ENCODE measurements at regions not wholly inside any gene's neighbourhood (a gene's known extent, or its start where the extent isn't known, plus 50 kb on each side); places are given as distances from the start of the nearest gene placed in this dataset.
A peak's percentile ranks its signal among the peaks of the same experiment; 100 is the strongest.

GRCh38 chr20:24808616-24809015 lies 140.5 kb upstream of the CST7 start:
- H3K9me3 ChIP-seq (ENCODE audit: control insufficient read depth, insufficient read depth, low read depth, low read length): no peaks in the 10 kb centered on the region
- no peaks in the 10 kb centered on the region for H3K4me1 ChIP-seq (ENCODE audit: control insufficient read depth, insufficient read depth, low read length)
- H3K4me3 ChIP-seq (ENCODE audit: low read depth, low read length): no peak overlapping the region
- ChIA-PET CTCF (interaction anchor here (0.5 kb wide), 1 partner anchor 467 kb away, joined by 5 read pairs; no protein-coding TSS in a partner anchor), POLR2A (no interaction called here)
- H3K27ac ChIP-seq (ENCODE audit: extremely low read depth, low read depth, low read length): no peak overlapping the region
- H3K36me3 ChIP-seq (ENCODE audit: control insufficient read depth in 2 of 2, insufficient read depth in 1 of 2, low read length in 2 of 2): no peaks in the 10 kb centered on the region
- TF ChIP-seq, protein P1, sequence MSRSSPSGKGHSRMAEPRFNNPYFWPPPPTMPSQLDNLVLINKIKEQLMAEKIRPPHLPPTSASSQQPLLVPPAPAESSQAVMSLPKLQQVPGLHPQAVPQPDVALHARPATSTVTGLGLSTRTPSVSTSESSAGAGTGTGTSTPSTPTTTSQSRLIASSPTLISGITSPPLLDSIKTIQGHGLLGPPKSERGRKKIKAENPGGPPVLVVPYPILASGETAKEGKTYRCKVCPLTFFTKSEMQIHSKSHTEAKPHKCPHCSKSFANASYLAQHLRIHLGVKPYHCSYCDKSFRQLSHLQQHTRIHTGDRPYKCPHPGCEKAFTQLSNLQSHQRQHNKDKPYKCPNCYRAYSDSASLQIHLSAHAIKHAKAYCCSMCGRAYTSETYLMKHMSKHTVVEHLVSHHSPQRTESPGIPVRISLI (tag by site-specific recombination; IDR thresholded peaks at IDR 0.05): no peak
- TF ChIP-seq TSHZ1 (tag by site-specific recombination; IDR thresholded peaks at IDR 0.05; ENCODE audit: borderline replicate concordance): no peak
- no peak for TF ChIP-seq GLIS2 (tag by site-specific recombination; IDR thresholded peaks at IDR 0.05)
- TF ChIP-seq, protein P2, sequence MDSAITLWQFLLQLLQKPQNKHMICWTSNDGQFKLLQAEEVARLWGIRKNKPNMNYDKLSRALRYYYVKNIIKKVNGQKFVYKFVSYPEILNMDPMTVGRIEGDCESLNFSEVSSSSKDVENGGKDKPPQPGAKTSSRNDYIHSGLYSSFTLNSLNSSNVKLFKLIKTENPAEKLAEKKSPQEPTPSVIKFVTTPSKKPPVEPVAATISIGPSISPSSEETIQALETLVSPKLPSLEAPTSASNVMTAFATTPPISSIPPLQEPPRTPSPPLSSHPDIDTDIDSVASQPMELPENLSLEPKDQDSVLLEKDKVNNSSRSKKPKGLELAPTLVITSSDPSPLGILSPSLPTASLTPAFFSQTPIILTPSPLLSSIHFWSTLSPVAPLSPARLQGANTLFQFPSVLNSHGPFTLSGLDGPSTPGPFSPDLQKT (IDR thresholded peaks at IDR 0.05; ENCODE audit: borderline replicate concordance, low read depth, low read length): no peak
- no peak for TF ChIP-seq ZFP69B (tag by site-specific recombination; IDR thresholded peaks at IDR 0.05)
- TF ChIP-seq ZNF558 (tag by site-specific recombination; IDR thresholded peaks at IDR 0.05): no peak
- TF ChIP-seq, protein P3, sequence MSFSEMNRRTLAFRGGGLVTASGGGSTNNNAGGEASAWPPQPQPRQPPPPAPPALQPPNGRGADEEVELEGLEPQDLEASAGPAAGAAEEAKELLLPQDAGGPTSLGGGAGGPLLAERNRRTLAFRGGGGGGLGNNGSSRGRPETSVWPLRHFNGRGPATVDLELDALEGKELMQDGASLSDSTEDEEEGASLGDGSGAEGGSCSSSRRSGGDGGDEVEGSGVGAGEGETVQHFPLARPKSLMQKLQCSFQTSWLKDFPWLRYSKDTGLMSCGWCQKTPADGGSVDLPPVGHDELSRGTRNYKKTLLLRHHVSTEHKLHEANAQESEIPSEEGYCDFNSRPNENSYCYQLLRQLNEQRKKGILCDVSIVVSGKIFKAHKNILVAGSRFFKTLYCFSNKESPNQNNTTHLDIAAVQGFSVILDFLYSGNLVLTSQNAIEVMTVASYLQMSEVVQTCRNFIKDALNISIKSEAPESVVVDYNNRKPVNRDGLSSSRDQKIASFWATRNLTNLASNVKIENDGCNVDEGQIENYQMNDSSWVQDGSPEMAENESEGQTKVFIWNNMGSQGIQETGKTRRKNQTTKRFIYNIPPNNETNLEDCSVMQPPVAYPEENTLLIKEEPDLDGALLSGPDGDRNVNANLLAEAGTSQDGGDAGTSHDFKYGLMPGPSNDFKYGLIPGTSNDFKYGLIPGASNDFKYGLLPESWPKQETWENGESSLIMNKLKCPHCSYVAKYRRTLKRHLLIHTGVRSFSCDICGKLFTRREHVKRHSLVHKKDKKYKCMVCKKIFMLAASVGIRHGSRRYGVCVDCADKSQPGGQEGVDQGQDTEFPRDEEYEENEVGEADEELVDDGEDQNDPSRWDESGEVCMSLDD (tag by site-specific recombination; IDR thresholded peaks at IDR 0.05): no peak
- TF ChIP-seq ZNF121 (tag by site-specific recombination; IDR thresholded peaks at IDR 0.05): no peak
- TF ChIP-seq ZBTB7A (tag by site-specific recombination; IDR thresholded peaks at IDR 0.05; ENCODE audit: low read depth): no peak
- no peak for TF ChIP-seq ZNF398 (tag by site-specific recombination; IDR thresholded peaks at IDR 0.05)
- no peak for TF ChIP-seq ZNF571 (tag by site-specific recombination; IDR thresholded peaks at IDR 0.05)
- TF ChIP-seq EGR2 (tag by site-specific recombination; IDR thresholded peaks at IDR 0.05; ENCODE audit: low read depth): peak; percentile 97
- no peak for TF ChIP-seq ZNF560 (tag by site-specific recombination; IDR thresholded peaks at IDR 0.05; ENCODE audit: borderline replicate concordance)
- no peak for TF ChIP-seq ZNF488 (tag by site-specific recombination; IDR thresholded peaks at IDR 0.05)
- TF ChIP-seq ATF2 (tag by site-specific recombination; IDR thresholded peaks at IDR 0.05; ENCODE audit: low read depth): no peak
- TF ChIP-seq ZFHX2 (tag by site-specific recombination; conservative IDR thresholded peaks at IDR 0.05): peak; percentile 98
- no peak for TF ChIP-seq ZNF629 (tag by site-specific recombination; IDR thresholded peaks at IDR 0.05)
